HCT116 (cell line): ENCODE measurements at regions not wholly inside any gene's neighbourhood (a gene's known extent, or its start where the extent isn't known, plus 50 kb on each side); places are given as distances from the start of the nearest gene placed in this dataset.
A peak's percentile ranks its signal among the peaks of the same experiment; 100 is the strongest.

Experiments used
- ATAC-seq: fragments of 200-7000 bp; cut with Tn5 transposase; 2 replicates; pipeline ENCODE4 v1.9.1; 2020; ENCODE audit warnings: mild to moderate bottlenecking, moderate library complexity
- BruUV-seq: library from RNA; stranded (reverse); fragments of 400-500 nt; replicated peaks from 2 replicates; lab custom pipeline; 2021; lab: Mats Ljungman, UMichigan
- CTCF ChIA-PET: fragments of 300-600 bp; sonication (Branson Sonifier 250); formaldehyde crosslinking; loops from one replicate; lab custom pipeline; 2021; ENCODE audit warnings: antibody characterized with exemption; lab: Charles Lee
- POLR2A ChIA-PET: fragments of 300-600, 350-600 bp; sonication (Branson Sonifier 250); formaldehyde crosslinking; loops from one replicate; lab custom pipeline; 2021; ENCODE audit warnings: antibody characterized with exemption; lab: Charles Lee
- RAD21 ChIA-PET, 2 experiments: fragments of 300-600 bp; sonication (Branson Sonifier 250); formaldehyde crosslinking; loops; one replicate each; lab custom pipeline; 2023; ENCODE audit warnings: low total read pairs in 2 of 2; ENCODE audit not compliant: uncharacterized antibody in 2 of 2, unreplicated experiment in 2 of 2, low non-redundant PET in 1 of 2; lab: Charles Lee
- DNase-seq: peaks from one replicate; pipeline ENCODE4 v3.0.0-alpha.2; 2010; ENCODE audit warnings: low read depth, low spot score
- H2AFZ ChIP-seq: fragments of 200-600 bp; shearing (Covaris generic), sonication (generic); 2 replicates; pipeline ENCODE4 v1.6.1; 2017; ENCODE audit warnings: low read depth, mixed run types, mixed read lengths, antibody characterized with exemption, low read length; ENCODE audit not compliant: poor library complexity, severe bottlenecking
- H3K27ac ChIP-seq: 2 replicates; pipeline ENCODE4 v1.5.1; 2012; ENCODE audit warnings: low read depth, low read length
- H3K27me3 ChIP-seq: fragments of 200-600 bp; sonication (generic); 2 replicates; pipeline ENCODE4 v1.6.1; 2016; ENCODE audit warnings: mixed run types, low read length, mixed read lengths; ENCODE audit not compliant: insufficient read depth
- H3K36me3 ChIP-seq, 2 experiments: fragments of 200-500 bp in 1 of 2; fragments of 200-600 bp in 1 of 2; sonication (Bioruptor generic) in 1 of 2; sonication (generic) in 1 of 2; 2 replicates each; pipeline versions ENCODE4 v1.5.1 to v1.6.1; 2014 to 2016; ENCODE audit warnings: low read length in 2 of 2, inconsistent platforms in 1 of 2, mixed read lengths in 1 of 2, mixed run types in 1 of 2; ENCODE audit not compliant: insufficient read depth in 2 of 2, control insufficient read depth in 1 of 2
- H3K4me1 ChIP-seq, 2 experiments: fragments of 200-600 bp in 1 of 2; sonication (generic) in 1 of 2; 2 replicates each; pipeline versions ENCODE4 v1.5.1 to v1.6.1; 2012 to 2017; ENCODE audit warnings: low read length in 2 of 2, inconsistent platforms in 1 of 2, mild to moderate bottlenecking in 1 of 2, mixed read lengths in 1 of 2, mixed run types in 1 of 2, moderate library complexity in 1 of 2; ENCODE audit not compliant: insufficient read depth in 2 of 2, control insufficient read depth in 1 of 2
- H3K4me2 ChIP-seq: fragments of 200-600 bp; sonication (generic); 2 replicates; pipeline ENCODE4 v1.6.1; 2017; ENCODE audit warnings: mixed run types, low read length, mixed read lengths
- H3K4me3 ChIP-seq, 2 experiments: fragments of 200-600 bp in 1 of 2; sonication (generic) in 1 of 2; replicated peaks in 1 of 2; 2 replicates each; pipeline ENCODE4 v1.5.1; 2011 to 2016; ENCODE audit warnings: low read length in 2 of 2, control low read depth in 1 of 2, low read depth in 1 of 2, mild to moderate bottlenecking in 1 of 2, mixed read lengths in 1 of 2, mixed run types in 1 of 2
- H3K79me2 ChIP-seq: fragments of 200-600 bp; sonication (generic); 2 replicates; pipeline ENCODE4 v1.6.1; 2017; ENCODE audit warnings: mild to moderate bottlenecking, mixed run types, low read length, moderate library complexity, mixed read lengths; ENCODE audit not compliant: insufficient read depth
- H3K9ac ChIP-seq: fragments of 200-600 bp; sonication (generic); 2 replicates; pipeline ENCODE4 v1.6.1; 2016; ENCODE audit warnings: low read length, mixed read lengths
- H3K9me2 ChIP-seq: fragments of 200-600 bp; sonication (generic), shearing (Covaris generic); 2 replicates; pipeline ENCODE4 v1.6.1; 2017; ENCODE audit warnings: mixed run types, mild to moderate bottlenecking, moderate library complexity; ENCODE audit not compliant: insufficient read depth
- H3K9me3 ChIP-seq, 2 experiments: fragments of 200-500 bp in 1 of 2; fragments of 200-600 bp in 1 of 2; sonication (Bioruptor generic) in 1 of 2; sonication (generic) in 1 of 2; 2 replicates each; pipeline ENCODE4 v1.6.1; 2014 to 2017; ENCODE audit warnings: low read length in 2 of 2, mixed read lengths in 2 of 2, inconsistent platforms in 1 of 2, low read depth in 1 of 2, mild to moderate bottlenecking in 1 of 2, mixed run types in 1 of 2, moderate library complexity in 1 of 2; ENCODE audit not compliant: control insufficient read depth in 1 of 2, insufficient read depth in 1 of 2
- H4K20me1 ChIP-seq: fragments of 200-600 bp; sonication (generic), shearing (Covaris generic); 2 replicates; pipeline ENCODE4 v1.6.1; 2017; ENCODE audit warnings: mixed run types, mild to moderate bottlenecking, moderate library complexity; ENCODE audit not compliant: insufficient read depth
- ATF3 ChIP-seq: IDR thresholded peaks from 2 replicates; pipeline ENCODE4 v1.6.1; 2012
- CBX3 ChIP-seq: IDR thresholded peaks from 2 replicates; pipeline ENCODE4 v1.6.1; 2012; ENCODE audit warnings: low read depth
- EGR1 ChIP-seq: IDR thresholded peaks from 2 replicates; pipeline ENCODE4 v1.6.1; 2012; ENCODE audit warnings: low read depth
- ELF1 ChIP-seq: IDR thresholded peaks from 2 replicates; pipeline ENCODE4 v1.6.1; 2012; ENCODE audit warnings: low read depth, borderline replicate concordance
- EZH2 ChIP-seq: fragments of 200-600 bp; sonication (generic); IDR thresholded peaks from 2 replicates; pipeline ENCODE4 v1.6.1; 2017; ENCODE audit warnings: antibody characterized with exemption, mixed run types
- EZH2phosphoT487 ChIP-seq: fragments of 200-600 bp; IDR thresholded peaks from 2 replicates; pipeline ENCODE4 v1.6.1; 2018; ENCODE audit warnings: antibody characterized with exemption, borderline replicate concordance
- FOSL1 ChIP-seq: IDR thresholded peaks from 2 replicates; pipeline ENCODE4 v1.6.1; 2012; ENCODE audit warnings: low read depth
- JUND ChIP-seq: IDR thresholded peaks from 2 replicates; pipeline ENCODE4 v1.6.1; 2012
- POLR2AphosphoS5 ChIP-seq: IDR thresholded peaks from 2 replicates; pipeline ENCODE4 v1.6.1; 2011; ENCODE audit warnings: mild to moderate bottlenecking, low read depth, low read length, moderate library complexity
- RAD21 ChIP-seq: IDR thresholded peaks from 2 replicates; pipeline ENCODE4 v1.6.1; 2012; ENCODE audit warnings: low read depth, mild to moderate bottlenecking
- REST ChIP-seq: IDR thresholded peaks from 2 replicates; pipeline ENCODE4 v1.6.1; 2012; ENCODE audit warnings: low read depth
- SIN3A ChIP-seq: IDR thresholded peaks from 2 replicates; pipeline ENCODE4 v1.6.1; 2012; ENCODE audit warnings: low read depth
- SRF ChIP-seq: IDR thresholded peaks from 2 replicates; pipeline ENCODE4 v1.6.1; 2012; ENCODE audit warnings: low read depth
- YY1 ChIP-seq: IDR thresholded peaks from 2 replicates; pipeline ENCODE4 v1.6.1; 2011; ENCODE audit warnings: low read length, low read depth, moderate library complexity, mild to moderate bottlenecking; ENCODE audit not compliant: insufficient replicate concordance; ENCODE audit errors: extremely low read depth
- ZBTB33 ChIP-seq: IDR thresholded peaks from 2 replicates; pipeline ENCODE4 v1.6.1; 2011; ENCODE audit warnings: mild to moderate bottlenecking, low read length, moderate library complexity; ENCODE audit not compliant: insufficient replicate concordance; ENCODE audit errors: extremely low read depth
- ZFX ChIP-seq: fragments of 450-650 bp; IDR thresholded peaks from 2 replicates; pipeline ENCODE4 v1.6.1; 2017
- intact Hi-C: fragments of 100-400 bp; cut with micrococcal nuclease; formaldehyde crosslinking; loops from 2 replicates; pipeline ENCODE4 v1.10.0; 2022

GRCh38 chr1:110280126-110280525 is 59.1 kb upstream of the RBM15 start:
- Histone ChIP-seq H3K79me2 (no peaks in the 10 kb centered on the region), H3K4me3 (no peak overlapping the region), H3K27me3 (no peaks in the 10 kb centered on the region), H3K9ac (no peak overlapping the region), H2AFZ (no peak overlapping the region), H3K9me2 (no peaks in the 10 kb centered on the region), H3K4me2 (no peak overlapping the region), H4K20me1 (no peaks in the 10 kb centered on the region), H3K27ac (no peak overlapping the region), H3K9me3 (no peaks in the 10 kb centered on the region), H3K4me1 (no peaks in the 10 kb centered on the region), H3K36me3 (no peaks in the 10 kb centered on the region)
- ChIA-PET CTCF (no interaction called here), RAD21 (no interaction called here), POLR2A (no interaction called here)
- ATAC-seq (peak; percentile 60), DNase-seq (no peak)
- intact Hi-C loops, result no loop called here
- TF ChIP-seq POLR2AphosphoS5 (no peak), RAD21 (peak; percentile 22; the same call in 1 of the 2 replicates), CBX3 (no peak), ZFX (no peak), EZH2phosphoT487 (no peak), SIN3A (no peak)
- BruUV-seq, result no TSS peak

- CTCF ChIA-PET, result no interaction called here
- TF ChIP-seq EZH2phosphoT487 (no peak), SRF (no peak), ATF3 (no peak), SIN3A (no peak), REST (no peak), EZH2 (no peak), ZFX (no peak), EGR1 (no peak), YY1 (no peak), JUND (no peak), ZBTB33 (no peak), RAD21 (no peak), FOSL1 (no peak), POLR2AphosphoS5 (no peak), ELF1 (no peak)
- Histone ChIP-seq H3K27me3 (no peaks in the 10 kb centered on the region), H3K79me2 (no peaks in the 10 kb centered on the region), H4K20me1 (no peaks in the 10 kb centered on the region), H3K4me3 (no peak overlapping the region), H3K4me1 (no peaks in the 10 kb centered on the region), H3K36me3 (no peaks in the 10 kb centered on the region), H3K27ac (no peak overlapping the region), H3K9me3 (no peaks in the 10 kb centered on the region), H2AFZ (no peak overlapping the region), H3K4me2 (no peak overlapping the region), H3K9ac (no peak overlapping the region), H3K9me2 (no peaks in the 10 kb centered on the region)
- intact Hi-C loops, result no loop called here
- POLR2A ChIA-PET, result no interaction called here
- no peak for DNase-seq
- BruUV-seq, result no TSS peak
- ATAC-seq, result no peak
- RAD21 ChIA-PET, result interaction anchor here in 1 of 2 experiments (0.7 kb wide), 1 partner anchor 16 kb away, joined by 3 read pairs; no protein-coding TSS in a partner anchor
Measured at GRCh38 chr1:110280804-110281203, 58.4 kb upstream of the RBM15 start.
